GM21737 (cell line): ENCODE measurements at regions not wholly inside any gene's neighbourhood (a gene's known extent, or its start where the extent isn't known, plus 50 kb on each side); places are given as distances from the start of the nearest gene placed in this dataset.

Source experiments
- ATAC-seq: cut with Tn5 transposase; IDR thresholded peaks from one replicate; pipeline ENCODE4 v1.9.1; 2021; ENCODE audit warnings: mild to moderate bottlenecking, moderate library complexity; ENCODE audit not compliant: unreplicated experiment

DNA sequence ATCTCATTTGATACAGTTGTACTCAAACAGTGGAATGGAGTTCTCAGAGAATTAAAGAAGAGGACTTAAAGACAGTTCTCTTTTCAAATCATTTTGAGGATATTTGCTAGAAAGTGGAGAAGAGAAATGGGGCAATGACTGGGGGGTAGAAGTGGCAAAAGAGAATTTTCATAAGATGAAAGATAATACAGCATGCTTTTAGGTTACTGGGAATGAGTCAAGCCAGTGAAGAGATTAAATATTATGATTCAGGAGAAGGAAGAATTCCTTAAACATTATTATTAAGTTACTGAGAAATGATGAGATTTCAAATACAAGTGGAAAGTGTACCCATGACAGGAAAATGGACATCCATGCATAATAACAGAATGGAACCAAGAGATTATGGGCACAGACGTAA lies 219.0 kb upstream of the DKK2 start:
- ATAC-seq, result no peak

DNA sequence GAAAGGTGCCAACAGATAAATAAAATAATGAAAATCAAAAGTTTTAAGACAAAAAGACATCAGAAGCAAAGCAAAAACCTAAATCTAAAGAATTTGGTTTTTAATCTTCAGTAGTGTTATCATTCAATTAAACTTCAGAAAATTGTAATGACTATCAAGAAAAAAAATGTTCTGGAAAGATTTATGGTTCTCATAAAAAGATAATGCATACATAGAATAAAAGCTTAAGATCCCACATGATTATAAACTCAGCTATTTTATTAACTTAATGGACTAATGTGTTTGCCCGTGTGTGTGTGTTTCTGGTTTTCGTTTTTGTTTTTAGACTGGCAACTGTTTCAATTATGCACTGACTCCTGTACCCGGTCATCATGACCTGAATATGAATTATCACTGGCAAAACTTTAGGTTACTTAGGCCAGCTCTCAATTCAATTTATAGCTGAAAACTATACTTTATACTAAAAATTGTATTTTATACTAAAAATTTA lies 217.5 kb upstream of the DKK2 start:
- ATAC-seq, result no peak

DNA sequence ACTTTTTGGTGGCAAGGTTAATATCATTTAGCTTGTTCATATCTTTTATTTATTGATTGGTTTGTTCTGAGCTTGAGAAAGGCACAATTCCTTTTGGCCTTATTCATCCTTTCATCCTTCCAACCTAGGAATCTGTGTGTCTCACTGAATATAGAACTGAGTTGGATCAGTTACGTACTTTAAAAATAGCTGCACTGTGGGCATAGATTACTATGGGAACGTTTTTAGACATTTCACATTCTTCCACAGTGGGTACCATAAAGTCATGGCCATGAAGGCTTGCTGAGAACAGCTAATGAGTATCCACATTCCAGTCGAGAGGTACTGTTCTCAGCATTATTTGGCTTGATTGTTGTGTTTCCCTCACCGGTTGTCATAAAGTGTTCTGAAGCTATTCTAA lies 217.0 kb upstream of the DKK2 start:
- no peak for ATAC-seq

DNA sequence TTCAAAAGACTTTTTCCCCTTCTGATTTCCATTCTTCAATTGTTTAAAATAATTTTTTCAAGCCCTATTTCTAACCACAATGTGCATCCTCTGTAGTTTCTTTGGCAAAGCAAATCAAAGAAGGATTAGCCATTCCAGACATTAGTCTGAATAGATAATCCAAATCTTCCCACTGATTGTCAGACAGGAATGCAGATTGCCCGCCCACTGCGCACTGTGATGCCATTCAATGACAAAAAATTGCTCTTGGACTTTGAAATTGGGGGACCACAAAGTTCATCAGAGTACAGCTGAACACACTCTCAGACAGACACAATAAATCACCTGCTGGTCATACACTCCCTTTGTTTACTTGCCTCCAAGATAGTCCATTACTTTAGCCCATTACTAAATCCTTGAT lies 216.5 kb upstream of the DKK2 start:
- ATAC-seq, result no peak

DNA sequence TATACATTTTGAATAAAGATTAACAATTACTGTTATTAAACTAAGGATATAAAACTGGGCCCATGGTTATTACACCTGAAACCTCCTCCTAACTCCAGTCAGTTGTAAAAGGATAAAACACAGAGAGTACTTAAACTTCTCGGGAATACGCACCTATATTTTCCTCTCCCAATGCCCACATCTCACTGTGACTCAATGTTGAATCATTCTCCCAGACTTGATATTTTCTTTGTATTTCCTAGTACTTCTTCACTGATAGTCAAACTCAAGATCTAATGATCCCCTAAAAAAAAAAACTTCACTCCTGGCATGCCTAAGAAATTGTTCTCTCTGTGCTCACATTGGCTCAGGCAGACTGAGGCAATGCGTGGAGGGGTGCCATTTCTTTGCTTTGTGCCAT lies 212.5 kb upstream of the DKK2 start:
- ATAC-seq, result no peak

DNA sequence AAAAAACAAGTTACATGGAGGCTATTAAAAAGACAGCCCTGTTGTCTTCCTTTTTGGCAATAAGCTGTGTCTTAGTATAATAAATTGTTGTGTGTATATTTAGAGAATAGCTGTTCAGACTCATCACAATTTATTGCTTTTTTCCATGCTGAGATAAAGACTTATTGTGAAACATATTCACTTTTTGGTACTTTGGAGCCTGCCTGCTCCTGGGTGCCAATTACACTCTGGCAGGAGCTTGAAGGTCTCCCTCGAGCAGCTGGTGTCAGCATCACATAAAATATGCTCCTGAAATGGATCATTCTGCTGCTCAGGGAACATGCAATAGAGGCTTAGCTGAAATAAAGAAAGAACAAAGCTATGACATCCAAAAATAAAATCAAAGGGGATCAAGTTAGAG lies 211.6 kb upstream of the DKK2 start:
- ATAC-seq, result no peak

DNA sequence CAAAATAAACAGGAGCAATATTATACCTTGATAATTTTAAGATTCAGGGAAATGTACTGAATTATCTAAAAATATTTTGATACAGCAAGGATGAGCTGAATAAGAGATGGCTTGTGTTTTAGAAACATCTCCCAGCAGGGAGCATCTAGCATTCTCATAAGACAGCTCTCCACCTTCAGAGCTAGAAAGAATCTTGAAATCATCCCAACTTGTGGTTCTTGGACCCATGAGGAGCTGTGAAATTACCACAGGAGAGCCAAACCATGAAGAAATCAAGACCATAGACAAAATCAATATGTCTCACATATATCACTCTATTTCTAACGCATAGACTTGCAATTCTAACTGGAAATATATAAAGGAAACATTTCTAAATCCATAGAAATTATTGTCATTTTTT lies 210.6 kb upstream of the DKK2 start:
- no peak for ATAC-seq

DNA sequence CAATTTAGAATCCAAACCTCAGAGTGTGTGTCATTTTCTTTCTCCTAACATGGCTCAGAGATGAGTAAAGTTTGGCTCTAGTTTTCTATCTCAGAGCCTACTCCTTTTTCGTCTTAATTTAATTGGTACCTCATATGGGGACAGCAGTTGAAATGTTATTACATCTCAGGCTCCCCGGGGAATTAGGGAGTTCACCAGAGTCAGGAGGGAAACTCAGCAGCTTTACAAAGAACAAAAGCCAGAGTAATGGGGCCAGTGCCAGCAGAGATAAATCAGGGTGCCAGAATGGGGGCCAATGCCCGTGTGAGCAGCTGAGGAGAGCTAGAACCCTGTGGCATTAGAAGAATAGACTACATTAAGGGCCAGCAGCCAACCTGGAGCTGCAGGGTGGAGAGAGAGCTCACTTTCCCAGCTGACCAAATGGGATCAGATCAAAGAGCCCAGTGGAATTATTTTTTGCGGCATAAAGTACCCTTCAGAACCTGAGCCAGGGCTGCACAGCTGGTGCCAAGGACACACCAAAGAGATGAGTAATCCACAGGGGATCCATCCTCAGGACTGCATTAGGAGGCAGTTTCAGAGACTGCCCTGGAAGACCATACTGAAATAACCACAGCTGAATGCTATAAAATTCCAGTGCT lies 207.1 kb upstream of the DKK2 start:
- no peak for ATAC-seq

DNA sequence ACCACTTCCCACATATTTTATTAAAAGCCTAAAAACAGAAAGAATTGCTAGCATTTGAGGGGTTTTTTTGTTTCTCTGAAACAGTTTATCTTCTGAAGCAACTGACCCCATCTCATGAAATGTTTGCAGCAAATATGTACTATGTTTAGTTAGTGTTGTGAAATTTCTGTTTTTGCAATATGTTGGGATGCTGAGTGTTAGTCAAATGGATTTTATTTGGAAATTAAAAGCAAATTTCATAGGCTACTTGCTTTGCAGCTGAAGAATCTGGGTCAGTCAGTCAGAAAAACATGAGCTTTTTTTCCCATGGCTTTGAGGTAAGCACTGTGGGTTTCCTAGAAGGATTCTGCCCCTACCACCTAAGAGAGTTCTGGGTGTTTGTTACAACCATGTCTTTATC lies 184.9 kb upstream of the DKK2 start:
- no peak for ATAC-seq

DNA sequence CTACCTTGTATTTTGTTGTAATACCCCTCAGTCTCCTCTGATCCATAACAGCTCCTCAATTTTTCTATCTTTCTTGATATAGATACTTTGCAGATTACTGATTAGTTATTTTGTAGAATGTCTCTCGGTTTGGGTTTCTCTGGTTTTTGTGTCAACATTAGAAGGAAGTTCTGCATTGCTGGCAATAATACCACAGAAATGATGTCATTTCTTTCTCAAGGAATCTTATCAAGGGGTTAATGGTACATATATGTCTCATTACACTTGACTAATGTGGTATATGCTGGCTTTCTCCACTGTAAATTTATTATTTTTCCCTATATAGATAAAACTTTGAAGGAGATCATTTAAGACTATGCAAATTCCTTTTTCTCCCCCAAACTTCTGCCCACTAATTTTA lies 183.6 kb upstream of the DKK2 start:
- no peak for ATAC-seq

DNA sequence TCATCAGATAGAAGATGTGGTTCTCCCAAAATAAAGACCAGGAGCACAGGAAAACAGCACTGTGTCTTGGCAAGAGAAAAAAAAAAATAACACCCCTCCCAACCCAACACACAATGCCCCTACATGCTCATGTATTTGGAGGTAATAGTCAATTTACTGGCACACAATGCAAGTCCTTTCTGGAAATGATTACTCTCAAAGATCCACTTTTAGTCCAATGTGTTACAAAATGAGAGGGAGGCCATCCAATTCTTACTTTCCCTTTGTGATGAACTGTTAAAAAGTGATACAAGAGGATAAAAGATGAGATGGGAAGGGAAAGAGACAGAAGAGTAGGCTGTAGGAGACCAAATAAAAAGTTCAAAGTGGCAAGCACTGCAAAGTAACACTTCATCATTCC lies 180.3 kb upstream of the DKK2 start:
- ATAC-seq, result no peak

DNA sequence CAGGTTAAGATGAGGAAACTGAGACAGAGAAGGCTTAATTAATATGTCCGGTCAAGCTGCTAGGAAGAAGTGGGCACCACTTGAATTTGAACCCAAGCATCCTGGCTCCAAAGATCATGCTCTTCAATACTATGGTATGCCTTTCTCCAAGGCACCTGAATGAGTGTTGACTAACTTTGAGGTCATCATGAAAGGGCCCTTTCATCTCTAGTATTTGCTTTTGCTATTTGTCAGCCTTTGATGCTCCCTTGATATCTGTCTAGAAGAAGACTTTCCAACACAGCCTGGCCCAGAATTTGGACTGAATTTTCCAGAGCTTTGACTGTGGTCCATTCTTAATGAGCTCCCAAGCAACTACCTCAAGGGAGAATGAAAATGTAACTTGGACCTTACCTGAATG lies 179.1 kb upstream of the DKK2 start:
- ATAC-seq, result no peak

DNA sequence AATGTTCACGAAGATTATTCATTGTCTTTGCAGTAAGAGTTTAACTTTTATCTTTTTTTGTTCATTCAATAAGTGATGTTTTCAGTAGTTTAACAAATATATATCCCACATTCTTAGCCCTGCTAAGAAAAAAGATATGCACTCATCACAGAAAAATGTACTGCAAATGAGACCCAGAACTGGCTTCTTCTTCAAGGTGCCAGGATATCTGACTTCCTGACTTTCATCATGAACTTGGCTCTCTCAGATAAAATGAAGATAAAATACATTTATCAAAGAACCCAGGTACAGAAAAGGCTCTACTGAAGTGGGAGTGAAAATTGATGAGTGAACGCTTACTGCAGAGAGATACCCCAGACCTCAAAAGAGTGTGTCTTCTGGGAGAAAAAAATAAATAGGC lies 177.8 kb upstream of the DKK2 start:
- ATAC-seq, result no peak

DNA sequence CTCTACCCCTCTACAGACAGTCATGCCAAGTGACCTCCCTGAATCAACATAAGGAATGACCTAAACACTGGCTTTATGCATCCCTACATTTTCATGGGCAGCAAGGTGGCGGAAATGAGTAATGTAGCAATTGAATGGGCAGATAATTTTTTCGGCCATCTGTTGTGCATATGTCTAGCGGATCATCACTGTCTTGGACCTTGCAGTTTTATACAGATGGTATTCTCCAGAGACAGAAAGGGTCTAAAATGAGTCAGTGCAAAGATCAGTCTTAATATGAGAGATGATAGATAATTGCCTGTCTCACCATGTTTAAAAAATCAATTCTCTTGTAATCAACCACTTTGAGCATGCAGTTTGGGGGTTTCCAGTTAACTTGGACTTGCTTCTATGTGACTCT lies 177.3 kb upstream of the DKK2 start:
- ATAC-seq, result no peak

DNA sequence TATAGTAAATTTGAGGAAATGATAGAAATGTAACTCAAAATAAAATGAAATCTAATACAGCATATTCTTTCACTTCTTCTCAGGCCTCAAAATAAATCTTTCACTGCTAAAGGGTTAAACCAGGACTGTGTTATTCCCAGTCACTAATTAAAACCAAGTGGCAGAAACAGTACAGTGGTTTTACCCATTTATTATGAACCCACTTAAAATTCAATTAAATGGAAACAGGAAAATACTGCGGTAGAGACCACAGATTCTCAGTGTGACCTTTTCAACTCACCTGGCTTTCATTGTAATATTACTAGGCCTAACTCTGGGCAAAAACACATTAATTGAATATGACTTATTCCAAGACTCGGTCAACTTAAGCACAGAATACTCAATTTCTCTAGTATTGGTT lies 176.5 kb upstream of the DKK2 start:
- no peak for ATAC-seq

DNA sequence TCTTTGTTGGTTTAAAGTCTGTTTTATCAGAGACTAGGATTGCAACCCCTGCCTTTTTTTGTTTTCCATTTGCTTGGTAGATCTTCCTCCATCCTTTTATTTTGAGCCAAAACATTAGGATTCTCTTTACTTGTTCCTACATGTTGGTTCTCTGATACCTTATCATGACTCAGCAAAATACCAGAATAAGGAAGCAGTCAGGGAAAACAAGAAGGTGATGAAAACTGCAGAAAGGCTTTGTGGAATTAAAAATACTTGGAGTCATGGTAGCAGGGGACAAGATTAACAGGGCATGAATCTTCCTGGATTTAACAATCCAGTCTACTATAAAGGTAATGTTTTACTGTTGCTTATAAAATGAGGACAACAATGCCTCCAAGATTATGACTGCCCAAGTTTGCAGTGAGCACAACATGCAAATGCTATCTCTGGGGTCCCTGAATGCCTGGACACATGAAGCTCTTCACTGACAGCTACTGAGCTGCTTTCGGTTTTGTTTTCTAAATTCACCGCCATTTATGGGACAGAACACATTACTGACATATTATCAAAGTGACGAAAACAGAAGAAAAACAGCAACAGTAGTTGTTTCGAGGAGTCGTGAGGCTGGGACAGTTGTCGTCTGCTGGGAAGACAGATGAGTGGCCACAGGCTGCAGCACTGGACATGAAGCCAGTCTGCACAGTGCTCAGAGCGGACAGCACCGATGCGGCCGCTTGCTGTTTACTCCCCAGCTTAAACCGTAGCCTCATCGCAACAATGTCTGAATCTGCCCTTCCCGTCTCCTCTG lies 174.5 kb upstream of the DKK2 start:
- ATAC-seq, result no peak

DNA sequence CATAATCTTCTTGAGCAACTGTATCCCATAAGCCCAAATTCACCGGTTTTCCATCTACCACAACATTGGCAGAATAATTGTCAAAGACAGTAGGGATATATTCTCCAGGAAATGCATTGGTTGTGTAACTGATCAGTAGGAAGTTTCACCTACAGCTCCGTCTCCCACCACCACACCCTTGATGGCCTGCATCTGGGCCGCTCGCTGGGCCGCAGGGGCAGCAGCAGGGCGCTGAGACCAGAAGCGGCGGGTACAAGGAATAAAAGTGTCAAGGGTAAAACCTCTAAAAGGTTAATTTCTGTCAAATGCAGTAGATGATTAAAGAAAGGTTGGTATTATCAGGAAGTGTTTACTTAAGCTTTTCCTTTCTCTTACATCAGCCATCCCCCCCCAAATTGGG lies 167.6 kb upstream of the DKK2 start:
- ATAC-seq, result no peak

DNA sequence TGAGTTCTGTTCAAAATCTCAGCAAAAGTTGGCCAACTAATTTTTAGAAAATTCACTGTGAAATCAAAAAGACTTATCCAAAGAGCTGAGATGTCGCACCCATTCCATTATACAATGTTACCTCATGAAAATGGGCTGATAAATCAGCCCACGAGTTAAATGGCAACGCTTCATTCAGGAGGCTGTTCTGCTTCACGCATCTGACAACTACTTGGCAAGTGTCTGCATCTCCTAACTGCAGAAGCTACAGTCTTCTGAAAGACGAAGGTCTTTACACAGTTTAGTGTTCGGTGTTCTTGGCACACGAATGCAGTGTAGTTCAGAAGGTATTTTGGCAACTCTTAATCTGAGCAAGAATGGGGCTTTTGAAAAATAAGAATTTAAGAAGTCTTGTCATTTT lies 166.6 kb upstream of the DKK2 start:
- no peak for ATAC-seq

DNA sequence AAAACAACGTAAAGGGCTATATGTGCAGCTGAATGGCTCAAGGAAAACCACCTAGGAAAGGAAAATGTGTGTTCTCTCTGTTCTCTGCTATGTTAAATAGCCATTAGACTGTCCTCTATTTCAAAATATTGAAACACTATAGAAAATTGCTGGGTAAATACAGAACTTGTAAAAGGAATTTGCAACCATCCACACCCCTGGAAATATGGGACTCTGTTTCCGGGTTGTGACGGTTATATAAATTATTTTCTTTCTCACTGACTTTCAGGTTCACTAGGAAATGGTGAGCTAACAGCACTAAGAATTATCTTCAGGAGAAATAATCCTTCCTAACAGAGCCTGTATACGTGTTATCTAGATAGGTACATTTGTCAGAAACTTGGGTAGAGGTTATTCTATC lies 161.0 kb upstream of the DKK2 start:
- no peak for ATAC-seq

DNA sequence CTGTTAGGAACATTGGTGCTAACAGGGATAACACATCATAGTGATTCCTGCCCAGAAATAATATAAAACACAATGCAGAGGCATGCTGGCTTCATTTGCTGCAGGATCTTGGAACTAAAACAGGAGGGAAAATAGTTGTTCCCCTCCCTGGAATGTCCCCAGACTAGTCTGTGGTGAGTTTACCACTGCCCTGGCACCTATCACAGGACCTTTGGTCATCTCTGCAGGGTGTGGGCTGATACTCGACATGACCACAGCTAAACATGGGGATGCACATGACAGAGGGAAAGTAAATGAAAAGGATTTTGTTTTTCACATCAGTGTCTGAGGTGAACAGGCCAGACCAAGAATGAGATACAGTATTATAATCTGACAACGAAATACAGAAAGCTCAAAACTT lies 160.2 kb upstream of the DKK2 start:
- no peak for ATAC-seq

DNA sequence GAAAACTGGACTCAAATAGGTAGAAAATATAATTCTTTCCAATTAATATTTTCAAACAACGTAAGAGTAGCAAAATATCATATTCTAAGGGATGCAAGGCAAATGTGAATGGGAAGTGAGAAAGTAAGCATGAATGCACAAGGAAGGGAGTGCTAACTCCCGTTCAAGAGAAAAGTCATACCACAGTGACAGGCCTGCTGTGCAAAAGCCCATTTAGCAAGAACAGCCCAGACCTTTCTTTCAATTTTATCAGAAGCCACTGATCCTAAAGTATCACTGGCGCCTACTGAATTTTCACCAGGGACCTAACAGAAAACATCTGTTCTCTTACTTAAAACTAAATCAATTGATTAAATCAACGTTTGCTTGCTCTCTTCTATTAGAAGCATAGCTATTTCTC lies 157.9 kb upstream of the DKK2 start:
- no peak for ATAC-seq

DNA sequence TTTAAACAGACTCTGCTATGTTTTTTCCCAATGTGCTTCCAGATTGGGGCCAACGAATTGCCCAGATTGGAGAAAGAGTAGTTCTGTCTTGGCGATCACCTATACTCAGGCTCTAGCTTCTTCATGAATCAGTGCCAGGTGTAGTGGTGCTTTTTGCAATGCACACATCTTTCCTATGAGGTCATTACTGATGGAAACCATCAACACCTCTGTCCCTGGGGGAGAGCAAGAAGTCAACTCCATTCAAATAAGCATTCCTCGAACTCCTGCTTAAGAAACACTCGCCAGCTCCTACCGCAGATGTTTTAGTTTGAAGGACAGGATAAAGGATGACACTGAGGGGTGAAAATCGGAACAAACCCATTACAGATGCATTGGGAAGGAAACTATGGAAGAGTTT lies 156.5 kb upstream of the DKK2 start:
- no peak for ATAC-seq

DNA sequence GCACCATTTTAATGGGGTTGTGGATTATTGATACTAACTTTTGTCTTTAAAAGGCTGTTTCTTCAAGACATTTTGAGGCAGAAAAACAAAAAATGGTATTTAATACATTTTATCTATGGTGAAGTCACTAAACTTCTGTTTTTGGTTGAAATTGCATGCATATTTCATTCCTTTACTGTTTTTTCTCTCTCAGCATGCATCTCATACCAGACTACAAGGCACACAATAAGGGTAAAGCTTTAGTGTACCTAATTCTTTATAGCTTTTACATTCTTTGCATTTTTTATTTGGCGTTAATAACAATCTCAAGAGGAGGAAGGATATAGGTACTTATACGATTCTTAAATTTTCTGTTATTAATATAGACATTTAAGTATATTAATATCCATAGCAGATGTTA lies 151.0 kb upstream of the DKK2 start:
- no peak for ATAC-seq
